ENCODE measurements at regions not wholly inside any gene's neighbourhood (a gene's known extent, or its start where the extent isn't known, plus 50 kb on each side); places are given as distances from the start of the nearest gene placed in this dataset.

- TF ChIP-seq KDM4A (IDR thresholded peaks at IDR 0.05; ENCODE audit: low read depth, low read length, severe bottlenecking) (no peak), HDAC6 (IDR thresholded peaks at IDR 0.05; ENCODE audit: low read depth, low read length) (no peak), CTCF (IDR thresholded peaks at IDR 0.05; ENCODE audit: control extremely low read depth in 1 of 3, insufficient read depth in 1 of 3, low read depth in 1 of 3, low read length in 3 of 3) (no peak), E2F6 (IDR thresholded peaks at IDR 0.05) (no peak), CREB1 (IDR thresholded peaks at IDR 0.05) (no peak), SUZ12 (IDR thresholded peaks at IDR 0.05; ENCODE audit: low read length) (no peak), SP2 (IDR thresholded peaks at IDR 0.05; ENCODE audit: low read length) (no peak), RXRA (IDR thresholded peaks at IDR 0.05; ENCODE audit: insufficient read depth, low read depth, low read length) (no peak), GABPA (IDR thresholded peaks at IDR 0.05; ENCODE audit: borderline replicate concordance, insufficient read depth, low read length) (no peak), SAP30 (IDR thresholded peaks at IDR 0.05; ENCODE audit: insufficient read depth, insufficient replicate concordance, low read length) (no peak), KDM5A (IDR thresholded peaks at IDR 0.05; ENCODE audit: low read length) (no peak), NRF1 (IDR thresholded peaks at IDR 0.05; ENCODE audit: low read depth, low read length) (no peak), EZH2 (IDR thresholded peaks at IDR 0.05; ENCODE audit: low read depth, low read length, severe bottlenecking) (no peak)
- FAIRE-seq (no peak), DNase-seq (ENCODE audit: low read depth in 1 of 2, low spot score in 2 of 2) (no peak)
- no peak overlapping the region for H2BK120ac ChIP-seq (replicated peaks; ENCODE audit: low read depth, low read length)
- no peak overlapping the region for H4K91ac ChIP-seq (replicated peaks; ENCODE audit: insufficient read length, low read length)
- H3K27ac ChIP-seq (ENCODE audit: low read depth, low read length) = no peak overlapping the region
- no peaks in the 10 kb centered on the region for H3K9me3 ChIP-seq (ENCODE audit: insufficient read depth in 2 of 2, low read depth in 1 of 2, low read length in 1 of 2)
- H4K20me1 ChIP-seq (replicated peaks in 1 of 2; ENCODE audit: control insufficient read depth in 1 of 2, insufficient read depth in 2 of 2, low read length in 2 of 2) = no peaks in the 10 kb centered on the region
- no peak overlapping the region for H2BK5ac ChIP-seq (ENCODE audit: low read depth, low read length)
- H3K4ac ChIP-seq (replicated peaks; ENCODE audit: insufficient read length, low read depth, low read length) = no peak overlapping the region
- H3K56ac ChIP-seq (replicated peaks; ENCODE audit: insufficient read length, low read depth, low read length) = no peak overlapping the region
- H3K36me3 ChIP-seq (ENCODE audit: control insufficient read depth in 2 of 4, insufficient read depth in 4 of 4, low read length in 3 of 4) = no peaks in the 10 kb centered on the region
- no peak overlapping the region for H3K14ac ChIP-seq (ENCODE audit: insufficient read length)
- H3K23me2 ChIP-seq (ENCODE audit: low read depth, low read length) = no peaks in the 10 kb centered on the region
- ChIA-PET POLR2A (ENCODE audit: partially characterized antibody) (no interaction called here), CTCF (ENCODE audit: partially characterized antibody) (no interaction called here)
- no peak overlapping the region for H3K4me2 ChIP-seq (ENCODE audit: insufficient read depth in 1 of 2, low read depth in 2 of 2, low read length in 2 of 2)
- H3K9ac ChIP-seq (replicated peaks in 1 of 4; ENCODE audit: extremely low read depth in 1 of 4, low read depth in 3 of 4, low read length in 3 of 4) = no peak overlapping the region
- H3K79me1 ChIP-seq (ENCODE audit: low read depth, low read length) = no peaks in the 10 kb centered on the region
- H2AFZ ChIP-seq (ENCODE audit: low read length) = no peak overlapping the region
- no peaks in the 10 kb centered on the region for H3K27me3 ChIP-seq (replicated peaks in 1 of 4; ENCODE audit: control insufficient read depth in 3 of 4, extremely low read depth in 1 of 4, insufficient read depth in 3 of 4, low read length in 3 of 4)
- 0 out of 2 replicates have a peak overlapping the region, but pooled peaks have one; percentile 37 for H2BK20ac ChIP-seq (ENCODE audit: low read length)
- H2BK15ac ChIP-seq (ENCODE audit: low read length) = no peak overlapping the region
- no peak overlapping the region for H4K5ac ChIP-seq (ENCODE audit: insufficient read length, low read depth, low read length)
- H2BK12ac ChIP-seq (ENCODE audit: low read depth, low read length) = no peak overlapping the region
- no peak overlapping the region for H4K8ac ChIP-seq (ENCODE audit: extremely low read depth, insufficient read depth, low read length)
- no peak overlapping the region for H2AK5ac ChIP-seq (ENCODE audit: low read depth, low read length)
- H3K4me3 ChIP-seq (ENCODE audit: extremely low read depth in 1 of 4, insufficient read depth in 2 of 4, low read depth in 3 of 4, low read length in 4 of 4) = no peak overlapping the region
- no peak overlapping the region for H3K23ac ChIP-seq (ENCODE audit: insufficient read length)
- no peak overlapping the region for H3K18ac ChIP-seq (ENCODE audit: extremely low read depth, low read length)
- peaks cover 0 to 3% (median 0%) of the 10 kb centered on the region in 4 experiments; a peak in 1 of 7 replicates for H3K4me1 ChIP-seq (replicated peaks in 1 of 4; ENCODE audit: control insufficient read depth in 3 of 4, insufficient read depth in 4 of 4, low read length in 3 of 4)
- no peaks in the 10 kb centered on the region for H3K79me2 ChIP-seq (ENCODE audit: control insufficient read depth in 1 of 2, insufficient read depth in 2 of 2, low read length in 2 of 2)
Measured at GRCh38 chr5:84487963-84488362, 103.3 kb upstream of the EDIL3 start.

Data from H1 (cell line).